GM21360 (cell line): ENCODE measurements at regions not wholly inside any gene's neighbourhood (a gene's known extent, or its start where the extent isn't known, plus 50 kb on each side); places are given as distances from the start of the nearest gene placed in this dataset.

ENCODE experiments used
- ATAC-seq: cut with Tn5 transposase; IDR thresholded peaks from one replicate; pipeline ENCODE4 v1.9.1; 2021; ENCODE audit warnings: mild to moderate bottlenecking, moderate library complexity; ENCODE audit not compliant: unreplicated experiment

- ATAC-seq, result no peak
Observed at GRCh38 chr1:218705911-218706893, 361.1 kb downstream of the TGFB2 start.

- ATAC-seq, result no peak
Observed at GRCh38 chr1:218711001-218711400, 365.9 kb downstream of the TGFB2 start.

GRCh38 chr1:218711884-218712674, 366.9 kb downstream of the TGFB2 start:
- ATAC-seq, result no peak

GRCh38 chr1:218712677-218713076, 367.5 kb downstream of the TGFB2 start:
- no peak for ATAC-seq

GRCh38 chr1:218715961-218716669, 371.0 kb downstream of the TGFB2 start:
- ATAC-seq, result no peak

- ATAC-seq, result no peak
Observed at GRCh38 chr1:218717575-218717974, 372.4 kb downstream of the TGFB2 start.

GRCh38 chr1:218718206-218718605, 373.1 kb downstream of the TGFB2 start:
- ATAC-seq, result no peak

GRCh38 chr1:218718977-218719376, 373.8 kb downstream of the TGFB2 start:
- no peak for ATAC-seq

- ATAC-seq, result no peak
Observed at GRCh38 chr1:218728898-218729565, 383.9 kb downstream of the TGFB2 start.

GRCh38 chr1:218735436-218736032, 390.4 kb downstream of the TGFB2 start:
- ATAC-seq, result no peak

- no peak for ATAC-seq
Observed at GRCh38 chr1:218739426-218739825, 394.3 kb downstream of the TGFB2 start.

- ATAC-seq, result no peak
Observed at GRCh38 chr1:218741852-218742251, 396.7 kb downstream of the TGFB2 start.

- no peak for ATAC-seq
Observed at GRCh38 chr1:218742467-218743262, 397.5 kb downstream of the TGFB2 start.

GRCh38 chr1:218743861-218744505, 398.8 kb downstream of the TGFB2 start:
- ATAC-seq, result no peak

GRCh38 chr1:218748071-218748470, 402.9 kb downstream of the TGFB2 start:
- ATAC-seq, result no peak

GRCh38 chr1:218750216-218750970, 405.3 kb downstream of the TGFB2 start:
- ATAC-seq, result no peak

GRCh38 chr1:218751208-218751948, 406.2 kb downstream of the TGFB2 start:
- ATAC-seq, result no peak
